ENCODE measurements at regions not wholly inside any gene's neighbourhood (a gene's known extent, or its start where the extent isn't known, plus 50 kb on each side); places are given as distances from the start of the nearest gene placed in this dataset.

DNA sequence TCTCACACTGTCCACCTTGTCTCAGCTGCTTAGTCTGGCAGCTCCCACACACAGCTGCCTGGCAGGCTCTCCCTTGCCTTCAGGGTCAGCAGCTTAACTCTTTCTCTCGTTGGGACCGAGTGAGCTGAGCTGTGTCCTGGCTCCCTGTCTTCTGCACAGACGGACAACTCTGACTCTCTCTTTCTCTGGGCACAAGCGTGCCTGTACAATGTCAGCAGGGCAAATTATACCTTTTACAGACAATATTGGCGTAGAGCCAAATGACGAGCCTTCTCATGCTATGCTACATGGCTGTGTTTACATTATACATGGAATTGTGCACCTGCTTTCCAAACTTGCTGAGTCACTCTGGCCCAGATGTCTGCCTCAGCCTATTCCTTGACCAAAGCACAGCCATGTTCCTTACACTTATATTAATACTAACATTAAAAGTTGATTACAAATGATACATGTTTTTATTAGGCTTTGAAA is 188.6 kb downstream of the CYLC2 start (continued):
- TF ChIP-seq REST (IDR thresholded peaks at IDR 0.05; ENCODE audit: borderline replicate concordance) (no peak), REST (CRISPR knock-in tag; IDR thresholded peaks at IDR 0.05; ENCODE audit: low read depth) (no peak)

- no peaks in the 10 kb centered on the region for H3K9me1 ChIP-seq (ENCODE audit: control insufficient read depth, insufficient read depth, low read length)
- WGBS (ENCODE audit: insufficient coverage, low coverage, missing lambda C conversion rate), result 4% methylated on average over 17 of the region's 22 CpGs
- in situ Hi-C loops (cut with MboI), result no loop called here
- no peak overlapping the region for H3K27ac ChIP-seq (ENCODE audit: extremely low read depth, low read depth, low read length)
- FAIRE-seq (no peak), ATAC-seq (no peak), DNase-seq (ENCODE audit: extremely low read depth in 1 of 4, low spot score in 3 of 4) (no peak)
- POLR2A ChIA-PET, result no interaction called here
- H3K9ac ChIP-seq (ENCODE audit: insufficient read depth in 1 of 2, low read depth in 2 of 2, low read length in 2 of 2), result no peak overlapping the region
- H3K4me1 ChIP-seq (replicated peaks in 1 of 2; ENCODE audit: control insufficient read depth in 2 of 2, insufficient read depth in 2 of 2, low read length in 2 of 2), result no peaks in the 10 kb centered on the region
- H3K4me3 ChIP-seq, result no peak overlapping the region
- H2AFZ ChIP-seq (ENCODE audit: low read depth, low read length), result no peak overlapping the region
- no peaks in the 10 kb centered on the region for H3K79me2 ChIP-seq (ENCODE audit: control insufficient read depth, insufficient read depth, low read length)
- CTCF ChIA-PET (ENCODE audit: low intra/inter-chr PET ratio), result no interaction called here
- H3K4me2 ChIP-seq (ENCODE audit: insufficient read depth, low read length), result no peak overlapping the region
- H3K36me3 ChIP-seq (ENCODE audit: control insufficient read depth, insufficient read depth, low read length), result no peaks in the 10 kb centered on the region
- no peaks in the 10 kb centered on the region; the same call in 1 of the 2 replicates for H3K9me3 ChIP-seq (replicated peaks; ENCODE audit: control insufficient read depth, insufficient read depth, low read depth, low read length)
- intact Hi-C loops (cut with micrococcal nuclease), result no loop called here
- H3K27me3 ChIP-seq (ENCODE audit: control insufficient read depth in 2 of 2, insufficient read depth in 2 of 2, low read length in 2 of 2), result no peaks in the 10 kb centered on the region
- no TSS peak for BruUV-seq (replicated peaks)
- no peaks in the 10 kb centered on the region for H4K20me1 ChIP-seq (replicated peaks; ENCODE audit: control insufficient read depth, insufficient read depth, low read length)
- TF ChIP-seq FOS (IDR thresholded peaks at IDR 0.05; ENCODE audit: extremely low read depth, insufficient read length) (no peak), GTF2A2 (tag; IDR thresholded peaks at IDR 0.05) (no peak), NFXL1 (CRISPR knock-in tag; IDR thresholded peaks at IDR 0.05) (no peak), ZNF77 (CRISPR knock-in tag; IDR thresholded peaks at IDR 0.05) (no peak), SRSF9 (IDR thresholded peaks at IDR 0.05; ENCODE audit: borderline replicate concordance, low read depth, low read length) (no peak), MTF1 (CRISPR knock-in tag; IDR thresholded peaks at IDR 0.05; ENCODE audit: borderline replicate concordance) (no peak), MAZ (CRISPR knock-in tag; conservative IDR thresholded peaks at IDR 0.05 in 1 of 2, IDR thresholded peaks at IDR 0.05 in 1 of 2) (no peak), RFX5 (IDR thresholded peaks at IDR 0.05; ENCODE audit: low read depth, low read length) (no peak), SLC30A9 (CRISPR knock-in tag; IDR thresholded peaks at IDR 0.05) (no peak), NEUROD1 (IDR thresholded peaks at IDR 0.05; ENCODE audit: borderline replicate concordance, low read depth, low read length, partially characterized antibody) (no peak), ILF3 (IDR thresholded peaks at IDR 0.05; ENCODE audit: borderline replicate concordance) (no peak), ETV6 (IDR thresholded peaks at IDR 0.05; ENCODE audit: borderline replicate concordance in 1 of 2, low read depth in 2 of 2, low read length in 1 of 2) (no peak), ETV6 (CRISPR knock-in tag; IDR thresholded peaks at IDR 0.05; ENCODE audit: borderline replicate concordance) (no peak), RBM25 (IDR thresholded peaks at IDR 0.05; ENCODE audit: low read depth, low read length, severe bottlenecking) (no peak)
Observed at GRCh38 chr9:103186959-103187358, 191.8 kb downstream of the CYLC2 start.
